ENCODE measurements at regions not wholly inside any gene's neighbourhood (a gene's known extent, or its start where the extent isn't known, plus 50 kb on each side); places are given as distances from the start of the nearest gene placed in this dataset.

GRCh38 chr1:220389634-220390033, 117.4 kb upstream of the RAB3GAP2 start:
- Mint-ChIP-seq H3K9me3 (peaks cover 3% of the 10 kb centered on the region), H3K36me3 (no peaks in the 10 kb centered on the region), H3K27me3 (peaks cover 2 to 31% of the 10 kb centered on the region in 2 donors), H3K27ac (no peak overlapping the region), H3K4me1 (ENCODE audit: low read depth in 2 of 2) (no peaks in the 10 kb centered on the region), H3K4me3 (no peak overlapping the region)
- DNase-seq (ENCODE audit: low spot score): no peak
- ATAC-seq: no peak

- peaks cover 3% of the 10 kb centered on the region for H3K9me3 Mint-ChIP-seq
Observed at GRCh38 chr1:220386494-220387195, 114.4 kb upstream of the RAB3GAP2 start.

GRCh38 chr1:220385158-220385557, 112.9 kb upstream of the RAB3GAP2 start:
- Mint-ChIP-seq H3K36me3 (no peaks in the 10 kb centered on the region), H3K4me3 (no peak overlapping the region), H3K27ac (no peak overlapping the region), H3K27me3 (peaks cover 2 to 30% of the 10 kb centered on the region in 2 donors), H3K4me1 (ENCODE audit: low read depth in 2 of 2) (no peaks in the 10 kb centered on the region), H3K9me3 (peaks cover 3% of the 10 kb centered on the region)
- DNase-seq (ENCODE audit: low spot score) (no peak), ATAC-seq (no peak)

More at GRCh38 chr1:220386494-220387195, 114.4 kb upstream of the RAB3GAP2 start:
- Mint-ChIP-seq H3K4me3 (no peak overlapping the region), H3K4me1 (ENCODE audit: low read depth in 2 of 2) (no peaks in the 10 kb centered on the region), H3K27me3 (peaks cover 2 to 21% of the 10 kb centered on the region in 2 donors), H3K36me3 (no peaks in the 10 kb centered on the region), H3K27ac (no peak overlapping the region)
- DNase-seq (ENCODE audit: low spot score) (no peak), ATAC-seq (no peak)

GRCh38 chr1:220382994-220383393, 110.7 kb upstream of the RAB3GAP2 start:
- DNase-seq (ENCODE audit: low spot score) (no peak), ATAC-seq (no peak)
- Mint-ChIP-seq H3K27ac (no peak overlapping the region), H3K4me3 (no peak overlapping the region), H3K36me3 (no peaks in the 10 kb centered on the region), H3K4me1 (ENCODE audit: low read depth in 2 of 2) (no peaks in the 10 kb centered on the region), H3K27me3 (peaks cover 2 to 17% of the 10 kb centered on the region in 2 donors), H3K9me3 (peaks cover 3% of the 10 kb centered on the region)

GRCh38 chr1:220380885-220381284, 108.6 kb upstream of the RAB3GAP2 start:
- ATAC-seq (no peak), DNase-seq (ENCODE audit: low spot score) (no peak)
- H3K4me3 Mint-ChIP-seq: no peak overlapping the region
- H3K27ac Mint-ChIP-seq: no peak overlapping the region
- H3K9me3 Mint-ChIP-seq: peaks cover 3% of the 10 kb centered on the region
- H3K27me3 Mint-ChIP-seq: peaks cover 2 to 23% of the 10 kb centered on the region in 2 donors
- no peaks in the 10 kb centered on the region for H3K4me1 Mint-ChIP-seq (ENCODE audit: low read depth in 2 of 2)
- H3K36me3 Mint-ChIP-seq: no peaks in the 10 kb centered on the region

- H3K4me3 Mint-ChIP-seq: no peak overlapping the region
- H3K9me3 Mint-ChIP-seq: no peaks in the 10 kb centered on the region
- ATAC-seq (no peak), DNase-seq (ENCODE audit: low spot score) (no peak)
- H3K36me3 Mint-ChIP-seq: no peaks in the 10 kb centered on the region
- no peak overlapping the region for H3K27ac Mint-ChIP-seq
- H3K4me1 Mint-ChIP-seq (ENCODE audit: low read depth in 2 of 2): no peaks in the 10 kb centered on the region
- H3K27me3 Mint-ChIP-seq: peaks cover 0 to 17% of the 10 kb centered on the region in 2 donors
Observed at GRCh38 chr1:220378571-220379302, 106.5 kb upstream of the RAB3GAP2 start.

- ATAC-seq (no peak), DNase-seq (ENCODE audit: low spot score) (no peak)
- Mint-ChIP-seq H3K9me3 (no peaks in the 10 kb centered on the region), H3K4me3 (no peak overlapping the region), H3K27me3 (peaks cover 4 to 14% of the 10 kb centered on the region in 2 donors), H3K4me1 (ENCODE audit: low read depth in 2 of 2) (no peaks in the 10 kb centered on the region), H3K27ac (no peak overlapping the region), H3K36me3 (no peaks in the 10 kb centered on the region)
Observed at GRCh38 chr1:220375715-220376114, 103.5 kb upstream of the RAB3GAP2 start.

- H3K27me3 Mint-ChIP-seq: peaks cover 7 to 26% of the 10 kb centered on the region in 2 donors
- DNase-seq (ENCODE audit: low spot score) (no peak), ATAC-seq (no peak)
- no peak overlapping the region for H3K4me3 Mint-ChIP-seq
- no peaks in the 10 kb centered on the region for H3K9me3 Mint-ChIP-seq
- H3K36me3 Mint-ChIP-seq: no peaks in the 10 kb centered on the region
- H3K27ac Mint-ChIP-seq: no peak overlapping the region
- no peaks in the 10 kb centered on the region for H3K4me1 Mint-ChIP-seq (ENCODE audit: low read depth in 2 of 2)
Observed at GRCh38 chr1:220374449-220374848, 102.2 kb upstream of the RAB3GAP2 start.

GRCh38 chr1:220372451-220372850, 100.2 kb upstream of the RAB3GAP2 start:
- H3K36me3 Mint-ChIP-seq: no peaks in the 10 kb centered on the region
- H3K27me3 Mint-ChIP-seq: peaks cover 11 to 37% of the 10 kb centered on the region in 2 donors
- DNase-seq (ENCODE audit: low spot score): no peak
- no peaks in the 10 kb centered on the region for H3K4me1 Mint-ChIP-seq (ENCODE audit: low read depth in 2 of 2)
- no peak for ATAC-seq
- H3K27ac Mint-ChIP-seq: no peak overlapping the region
- no peak overlapping the region for H3K4me3 Mint-ChIP-seq
- no peaks in the 10 kb centered on the region for H3K9me3 Mint-ChIP-seq

GRCh38 chr1:220371324-220371723, 99.1 kb upstream of the RAB3GAP2 start:
- Mint-ChIP-seq H3K27ac (no peak overlapping the region), H3K4me3 (no peak overlapping the region), H3K9me3 (no peaks in the 10 kb centered on the region), H3K36me3 (no peaks in the 10 kb centered on the region), H3K27me3 (peaks cover 11 to 31% of the 10 kb centered on the region in 2 donors), H3K4me1 (ENCODE audit: low read depth in 2 of 2) (no peaks in the 10 kb centered on the region)
- ATAC-seq: no peak
- DNase-seq (ENCODE audit: low spot score): no peak

- Mint-ChIP-seq H3K4me1 (ENCODE audit: low read depth in 2 of 2) (no peaks in the 10 kb centered on the region), H3K36me3 (no peaks in the 10 kb centered on the region), H3K4me3 (no peak overlapping the region), H3K27me3 (peaks cover 16 to 41% of the 10 kb centered on the region in 2 donors), H3K27ac (no peak overlapping the region), H3K9me3 (no peaks in the 10 kb centered on the region)
- DNase-seq (ENCODE audit: low spot score) (no peak), ATAC-seq (no peak)
Observed at GRCh38 chr1:220370041-220370700, 97.9 kb upstream of the RAB3GAP2 start.

GRCh38 chr1:220369511-220369910, 97.3 kb upstream of the RAB3GAP2 start:
- no peak overlapping the region for H3K4me3 Mint-ChIP-seq
- no peak for DNase-seq (ENCODE audit: low spot score)
- no peaks in the 10 kb centered on the region for H3K36me3 Mint-ChIP-seq
- ATAC-seq: no peak
- H3K4me1 Mint-ChIP-seq (ENCODE audit: low read depth in 2 of 2): no peaks in the 10 kb centered on the region
- H3K9me3 Mint-ChIP-seq: no peaks in the 10 kb centered on the region
- peaks cover 18 to 41% of the 10 kb centered on the region in 2 donors for H3K27me3 Mint-ChIP-seq
- H3K27ac Mint-ChIP-seq: no peak overlapping the region

- ATAC-seq (no peak), DNase-seq (ENCODE audit: low spot score) (no peak)
- no peaks in the 10 kb centered on the region for H3K4me1 Mint-ChIP-seq (ENCODE audit: low read depth in 2 of 2)
- H3K9me3 Mint-ChIP-seq: no peaks in the 10 kb centered on the region
- H3K27me3 Mint-ChIP-seq: peaks cover 18 to 41% of the 10 kb centered on the region in 2 donors
- H3K27ac Mint-ChIP-seq: no peak overlapping the region
- H3K36me3 Mint-ChIP-seq: no peaks in the 10 kb centered on the region
- no peak overlapping the region for H3K4me3 Mint-ChIP-seq
Observed at GRCh38 chr1:220368352-220369265, 96.4 kb upstream of the RAB3GAP2 start.
